ENCODE measurements at regions not wholly inside any gene's neighbourhood (a gene's known extent, or its start where the extent isn't known, plus 50 kb on each side); places are given as distances from the start of the nearest gene placed in this dataset.

GRCh38 chr4:111814961-111815360 lies 330.3 kb upstream of the FAM241A start:
- DNase-seq: no peak

GRCh38 chr4:111821342-111821741 lies 323.9 kb upstream of the FAM241A start:
- DNase-seq: no peak

DNA sequence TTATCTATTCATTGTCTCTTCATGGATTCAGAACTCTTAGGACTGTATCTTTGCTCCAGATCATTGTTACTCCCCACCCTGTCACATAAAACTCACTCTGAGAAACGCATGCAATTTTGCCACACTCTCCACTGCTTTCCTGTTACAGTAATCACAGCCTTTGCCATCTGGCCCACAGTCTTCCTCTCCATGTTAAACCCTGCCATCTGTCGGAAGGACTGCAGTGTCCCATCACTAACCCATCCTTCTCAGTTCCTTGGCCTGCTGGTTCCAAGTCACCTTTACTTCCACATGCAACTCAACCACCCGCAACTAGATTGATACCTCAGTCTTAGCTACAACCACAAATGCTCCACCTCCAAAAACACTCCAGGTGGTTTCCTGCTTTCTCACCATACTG lies 308.7 kb upstream of the FAM241A start:
- no peak for DNase-seq

GRCh38 chr4:111837761-111838160 lies 307.5 kb upstream of the FAM241A start:
- DNase-seq: no peak

GRCh38 chr4:111838406-111838930 lies 306.8 kb upstream of the FAM241A start:
- DNase-seq: no peak

DNA sequence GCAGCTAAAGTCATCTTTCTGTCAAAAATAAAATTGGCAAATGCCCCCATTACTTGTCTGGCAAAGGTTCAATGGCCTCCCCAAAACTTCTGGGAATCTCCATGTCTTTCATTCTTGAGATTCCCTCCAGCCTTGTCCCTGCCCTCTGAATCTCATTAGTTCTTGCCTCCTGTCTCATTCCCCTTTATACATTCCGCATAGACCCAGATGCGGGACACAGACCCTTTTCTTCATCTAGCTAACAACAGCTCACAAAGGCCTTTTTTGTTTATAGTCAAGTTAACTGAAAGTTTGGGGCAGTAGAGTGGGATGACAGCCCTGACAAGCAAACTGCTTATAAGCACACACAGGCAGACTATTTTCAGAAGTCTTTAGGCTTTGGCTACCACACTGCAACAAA lies 306.1 kb upstream of the FAM241A start:
- DNase-seq: no peak

- no peak for DNase-seq
Measured at GRCh38 chr4:111842336-111842735, 302.9 kb upstream of the FAM241A start.

DNA sequence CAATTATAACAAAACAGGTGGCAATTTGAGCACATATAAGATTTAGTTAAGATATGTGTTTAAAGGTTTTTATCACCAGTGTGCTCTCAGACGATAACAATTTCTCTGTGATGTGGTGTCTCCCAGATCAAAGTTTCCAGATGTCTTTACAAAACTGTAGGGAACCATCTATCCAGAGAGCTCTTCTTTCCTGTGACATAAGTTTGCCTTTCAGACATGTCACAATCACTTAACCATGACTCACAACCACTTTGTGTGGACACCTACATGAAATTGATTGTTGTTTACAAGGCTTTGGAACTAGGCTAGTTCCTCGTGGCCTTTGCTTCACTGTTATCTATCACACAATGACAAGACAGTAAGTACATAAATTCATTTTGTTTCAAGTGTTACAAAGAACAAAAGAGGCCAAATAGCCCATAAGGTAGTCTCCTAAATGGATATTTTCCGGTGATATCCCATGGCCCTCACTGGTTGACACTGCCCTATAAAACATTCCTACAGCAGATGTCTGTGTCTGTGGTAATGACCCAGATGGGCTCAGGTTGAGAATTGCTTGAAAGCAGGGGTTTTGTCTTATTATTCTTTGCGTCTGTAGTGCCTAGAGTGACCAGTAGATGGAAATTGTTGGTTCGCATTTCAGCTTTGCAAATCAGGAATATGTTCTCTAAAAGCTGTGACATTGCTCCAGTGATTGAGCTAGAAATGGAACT lies 297.8 kb upstream of the FAM241A start:
- DNase-seq: no peak

DNA sequence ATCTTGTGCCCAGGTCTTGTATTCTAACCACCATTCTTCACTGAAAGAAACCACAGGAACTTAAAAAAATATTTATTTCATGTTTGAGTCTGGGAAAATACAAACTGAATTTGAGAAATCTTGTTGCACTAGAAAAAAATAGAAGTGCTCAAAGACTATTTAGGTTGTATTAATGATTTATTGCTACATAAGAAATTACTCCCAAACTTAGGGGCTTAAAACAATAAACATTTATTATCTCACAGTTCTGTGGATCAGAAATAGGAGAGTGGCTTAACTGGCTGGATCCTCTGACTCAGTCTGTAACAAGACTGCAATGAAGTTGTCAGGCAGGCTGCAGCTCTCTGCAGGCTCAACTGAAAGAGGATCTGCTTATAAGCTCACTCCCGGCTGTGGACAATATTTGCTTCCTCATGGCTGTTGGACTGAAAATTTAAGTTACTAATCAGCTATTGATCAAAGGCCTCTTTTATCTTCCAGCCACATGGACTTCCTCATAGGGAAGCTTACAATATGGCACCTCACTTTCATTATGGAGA lies 295.4 kb upstream of the FAM241A start:
- DNase-seq: no peak

- DNase-seq: no peak
Measured at GRCh38 chr4:111854494-111855087, 290.7 kb upstream of the FAM241A start.

- DNase-seq: no peak
Measured at GRCh38 chr4:111855308-111855707, 289.9 kb upstream of the FAM241A start.

DNA sequence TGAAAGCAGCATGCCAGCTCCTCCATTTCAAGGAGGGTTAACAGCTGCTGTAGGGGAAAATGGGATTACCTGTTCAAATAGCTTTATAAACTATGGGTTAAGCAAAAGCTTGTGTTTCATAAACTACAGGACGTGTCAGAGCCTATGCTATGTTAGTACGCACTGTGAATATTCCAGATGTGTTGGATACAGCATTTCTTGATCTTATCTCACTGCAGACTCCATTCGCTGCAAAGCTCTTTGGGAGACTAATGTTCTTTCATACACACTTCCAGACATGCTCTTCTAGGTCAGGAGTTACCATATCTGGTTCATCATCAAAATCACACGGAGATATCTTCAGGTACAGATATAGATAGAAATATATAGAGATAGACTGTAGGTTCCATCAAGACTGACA lies 281.2 kb upstream of the FAM241A start:
- no peak for DNase-seq

DNA sequence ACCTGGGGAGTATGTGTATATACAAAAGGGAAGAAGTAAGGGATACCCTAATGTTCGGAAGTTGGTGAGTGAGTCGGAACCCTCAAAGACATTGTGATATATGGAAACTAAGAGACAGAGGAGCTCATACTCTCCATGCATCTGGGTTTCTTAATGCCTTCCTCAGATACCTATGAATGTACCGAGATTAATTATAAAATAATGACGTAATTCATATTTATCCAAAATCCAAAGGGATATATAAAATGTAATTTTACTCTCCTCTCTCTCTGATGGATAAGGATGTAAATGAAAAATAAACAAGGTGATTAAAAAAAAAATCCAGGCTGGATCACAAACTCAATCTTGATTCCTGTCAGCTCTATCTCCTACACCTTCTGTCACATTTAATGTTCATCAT lies 275.9 kb upstream of the FAM241A start:
- no peak for DNase-seq

GRCh38 chr4:111871802-111872201 lies 273.5 kb upstream of the FAM241A start:
- DNase-seq: no peak

DNA sequence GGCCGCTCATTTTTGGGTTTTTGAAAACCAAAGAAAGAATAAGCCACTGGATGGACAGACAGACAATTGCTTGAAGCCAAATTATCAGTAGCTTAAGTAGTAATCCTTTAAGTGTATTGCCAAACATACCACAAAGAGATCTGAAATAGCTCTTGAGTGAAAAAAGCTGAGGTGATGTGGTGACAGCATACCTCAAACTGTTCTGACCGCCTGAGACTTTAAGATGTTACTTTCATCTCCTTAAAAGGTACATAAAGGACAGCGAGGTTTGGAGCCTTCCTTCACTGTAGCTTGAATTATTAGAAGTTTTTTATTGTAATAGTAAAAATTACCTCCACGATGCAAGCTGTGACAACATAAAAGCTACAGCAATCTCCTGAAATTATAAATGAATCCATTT lies 271.5 kb upstream of the FAM241A start:
- no peak for DNase-seq

DNA sequence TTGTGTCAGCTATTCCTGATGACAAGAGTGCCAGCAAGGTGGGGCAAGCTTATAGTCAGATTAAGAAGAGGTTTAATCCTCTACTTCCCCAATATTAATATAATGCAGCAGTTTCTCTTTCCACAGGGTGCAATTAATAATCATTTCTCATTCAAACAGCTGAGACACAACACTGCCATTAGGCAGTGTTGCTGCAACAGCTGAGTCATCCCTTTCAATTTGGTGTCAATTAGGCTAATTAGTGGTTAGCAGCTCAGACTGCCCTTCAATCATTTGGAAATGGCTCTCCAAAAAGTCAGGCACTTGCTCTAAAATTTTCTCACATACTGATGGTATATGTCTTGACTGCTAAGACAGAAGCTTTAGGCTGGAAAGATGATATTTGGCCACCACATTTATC lies 265.7 kb upstream of the FAM241A start:
- DNase-seq: no peak

DNA sequence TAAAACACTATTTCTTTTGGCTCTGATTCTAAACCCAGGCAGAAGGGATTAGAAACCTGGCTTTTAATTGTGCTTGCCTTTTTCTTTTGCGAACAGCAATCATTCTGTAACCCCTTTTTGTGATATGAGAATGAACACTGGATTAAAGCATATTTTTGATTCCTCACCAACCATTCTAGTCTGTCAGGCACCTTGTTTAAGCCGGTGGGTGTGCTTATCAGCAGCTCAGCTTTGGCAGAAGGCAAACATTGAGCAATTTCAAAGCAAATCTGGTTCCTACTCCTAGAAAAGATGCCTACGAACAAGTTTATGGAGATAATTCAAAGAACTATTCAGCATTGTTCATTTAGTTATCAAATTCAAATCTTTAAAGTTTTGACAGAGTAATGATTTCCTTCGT lies 265.1 kb upstream of the FAM241A start:
- no peak for DNase-seq

DNA sequence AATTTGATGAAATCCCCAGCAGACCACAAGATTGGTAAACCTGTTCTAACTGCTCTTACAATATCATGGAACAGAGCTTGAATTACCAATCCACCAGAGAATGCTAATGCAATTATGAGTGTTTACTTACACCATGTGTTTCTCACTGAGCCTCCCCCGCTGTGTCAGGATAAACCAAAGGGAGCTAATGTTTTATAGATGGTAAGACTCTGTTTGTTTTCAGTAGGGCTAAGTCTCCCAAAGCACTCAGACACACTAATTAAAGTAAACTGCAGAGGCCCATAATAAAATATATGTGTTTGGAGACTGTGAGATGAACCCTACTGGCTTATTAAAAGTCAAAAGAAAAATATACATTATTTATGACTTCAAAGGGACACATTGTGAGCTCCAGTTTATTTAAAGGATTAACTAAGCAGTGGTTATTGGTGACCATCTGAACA lies 261.7 kb upstream of the FAM241A start:
- no peak for DNase-seq

GRCh38 chr4:111890412-111890811 lies 254.8 kb upstream of the FAM241A start:
- no peak for DNase-seq

GRCh38 chr4:111905511-111905910 lies 239.7 kb upstream of the FAM241A start:
- DNase-seq: no peak

DNA sequence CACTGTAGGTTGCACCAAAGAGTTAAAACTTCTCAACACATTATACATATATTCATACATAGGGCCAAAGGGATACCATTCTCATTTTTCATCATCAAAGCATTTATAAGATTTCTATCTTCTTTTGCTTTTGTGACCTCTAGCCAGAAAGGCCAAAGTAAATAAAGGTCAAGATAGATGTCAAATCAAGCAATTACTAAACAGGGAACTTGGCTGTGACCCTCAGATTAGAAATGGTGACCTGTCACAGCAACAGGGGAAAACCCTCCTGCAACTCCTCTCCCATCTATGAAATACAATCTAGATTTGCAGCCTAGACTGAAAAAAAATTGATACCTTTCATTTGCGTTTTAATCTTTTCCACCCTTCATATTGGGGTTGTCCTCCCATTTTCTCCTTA lies 225.6 kb upstream of the FAM241A start:
- DNase-seq: no peak

GRCh38 chr4:111921714-111922113 lies 223.5 kb upstream of the FAM241A start:
- no peak for DNase-seq

DNA sequence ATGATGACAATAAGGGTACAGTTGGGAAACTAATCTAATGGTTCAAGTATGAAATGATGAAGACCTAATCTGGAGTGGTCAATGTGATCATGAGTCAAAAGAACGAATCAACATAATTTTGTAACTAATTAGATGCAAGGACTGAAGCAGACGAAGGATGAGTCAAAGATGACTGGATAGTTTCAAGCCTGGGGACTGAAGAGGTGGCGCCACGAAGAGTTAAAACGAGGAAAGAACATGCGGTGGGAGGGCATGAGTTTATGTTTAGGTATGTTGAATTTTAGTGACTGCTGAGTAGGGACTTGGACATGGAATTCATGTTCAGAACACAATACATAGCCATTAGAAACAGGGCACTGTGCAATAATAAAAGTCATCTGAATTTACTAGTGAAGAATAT lies 221.5 kb upstream of the FAM241A start:
- DNase-seq: no peak

DNA sequence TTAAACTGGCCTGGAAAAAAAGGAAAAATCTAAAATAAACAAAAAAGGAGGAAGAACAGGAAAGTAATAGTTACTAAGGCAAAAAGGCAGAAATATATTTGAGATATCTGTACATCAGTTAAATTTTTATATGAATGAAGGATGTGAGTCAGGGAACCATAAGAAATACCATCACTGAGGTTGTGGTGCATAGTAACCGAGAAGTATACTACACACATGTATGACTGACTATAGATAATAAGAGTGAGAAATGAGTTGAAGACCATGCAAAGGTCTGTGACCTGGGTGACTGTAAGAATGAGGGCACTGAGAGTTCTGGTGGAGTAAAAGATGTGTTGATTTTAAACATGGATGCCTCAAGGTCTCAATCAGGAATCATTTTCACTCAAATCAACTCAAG lies 220.6 kb upstream of the FAM241A start:
- no peak for DNase-seq

Measured in activated T-cell treated with anti-CD3 and anti-CD28 coated beads, Interleukin-2, amount 50 U/mL, for 48 hours (primary cell).